ENCODE measurements at regions not wholly inside any gene's neighbourhood (a gene's known extent, or its start where the extent isn't known, plus 50 kb on each side); places are given as distances from the start of the nearest gene placed in this dataset.

DNA sequence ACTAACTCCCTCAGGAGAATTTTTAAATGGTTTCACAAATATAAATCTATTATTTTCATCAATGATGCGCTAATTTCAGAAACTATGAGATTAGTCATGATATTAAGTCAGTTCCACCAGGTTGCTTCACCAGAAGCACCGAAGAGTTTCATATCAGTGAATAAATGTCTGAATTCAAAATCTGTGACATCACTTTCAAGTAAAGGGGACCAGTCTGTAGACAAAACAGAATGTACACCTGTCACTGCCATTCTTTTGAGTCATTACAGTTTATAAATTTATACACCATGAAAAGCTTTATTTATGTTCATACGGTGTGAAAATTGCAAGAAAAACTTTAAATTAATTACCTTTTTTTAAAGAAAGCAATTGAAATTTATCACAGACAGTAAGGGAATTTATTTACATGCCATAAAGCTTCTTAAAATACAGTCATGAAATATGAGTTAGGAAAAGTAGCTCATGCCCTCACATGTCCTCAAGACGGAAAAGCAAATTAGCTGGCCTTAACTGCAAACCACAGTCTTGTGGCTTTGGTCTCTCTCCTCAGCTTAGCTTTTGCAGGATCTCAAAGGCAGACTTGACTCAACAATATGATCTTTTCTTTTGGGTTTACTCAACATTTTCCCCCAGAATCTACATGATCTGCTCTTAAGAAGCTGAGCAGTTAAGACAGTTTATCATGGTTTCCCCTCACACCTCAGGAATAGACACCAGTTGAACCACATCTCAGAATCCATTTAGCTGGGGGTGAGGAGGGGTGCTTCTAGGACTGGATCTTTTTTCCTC, 177.7 kb upstream of the MCHR2 start:
- Histone ChIP-seq H3K9me3 (ENCODE audit: low read length) (no peaks in the 10 kb centered on the region), H3K36me3 (ENCODE audit: insufficient read depth, low read length) (no peaks in the 10 kb centered on the region), H3K9ac (ENCODE audit: low read length) (no peak overlapping the region), H3K9me2 (replicated peaks; ENCODE audit: insufficient read depth, low read length) (no peaks in the 10 kb centered on the region), H3K4me3 (ENCODE audit: low read length) (no peak overlapping the region), H3K79me2 (ENCODE audit: low read length) (no peaks in the 10 kb centered on the region), H3K27me3 (ENCODE audit: low read length) (no peaks in the 10 kb centered on the region), H3K27ac (ENCODE audit: low read length) (no peak overlapping the region), H3K4me2 (ENCODE audit: low read depth, low read length, poor library complexity, severe bottlenecking) (no peak overlapping the region), H2AFZ (ENCODE audit: low read length) (no peak overlapping the region), H3K4me1 (ENCODE audit: low read length) (no peaks in the 10 kb centered on the region), H4K20me1 (ENCODE audit: insufficient read depth, low read depth, low read length) (no peaks in the 10 kb centered on the region)
- no peak for DNase-seq

GRCh38 chr6:100168148-100168547, 174.1 kb upstream of the MCHR2 start:
- no peak for DNase-seq
- Histone ChIP-seq H2AFZ (ENCODE audit: low read length) (no peak overlapping the region), H3K4me1 (ENCODE audit: low read length) (no peaks in the 10 kb centered on the region), H3K27ac (ENCODE audit: low read length) (no peak overlapping the region), H3K4me2 (ENCODE audit: low read depth, low read length, poor library complexity, severe bottlenecking) (no peak overlapping the region), H4K20me1 (ENCODE audit: insufficient read depth, low read depth, low read length) (no peaks in the 10 kb centered on the region), H3K27me3 (ENCODE audit: low read length) (no peaks in the 10 kb centered on the region), H3K9me2 (replicated peaks; ENCODE audit: insufficient read depth, low read length) (no peaks in the 10 kb centered on the region), H3K9me3 (ENCODE audit: low read length) (no peaks in the 10 kb centered on the region), H3K9ac (ENCODE audit: low read length) (no peak overlapping the region), H3K79me2 (ENCODE audit: low read length) (no peaks in the 10 kb centered on the region), H3K36me3 (ENCODE audit: insufficient read depth, low read length) (no peaks in the 10 kb centered on the region), H3K4me3 (ENCODE audit: low read length) (no peak overlapping the region)

DNA sequence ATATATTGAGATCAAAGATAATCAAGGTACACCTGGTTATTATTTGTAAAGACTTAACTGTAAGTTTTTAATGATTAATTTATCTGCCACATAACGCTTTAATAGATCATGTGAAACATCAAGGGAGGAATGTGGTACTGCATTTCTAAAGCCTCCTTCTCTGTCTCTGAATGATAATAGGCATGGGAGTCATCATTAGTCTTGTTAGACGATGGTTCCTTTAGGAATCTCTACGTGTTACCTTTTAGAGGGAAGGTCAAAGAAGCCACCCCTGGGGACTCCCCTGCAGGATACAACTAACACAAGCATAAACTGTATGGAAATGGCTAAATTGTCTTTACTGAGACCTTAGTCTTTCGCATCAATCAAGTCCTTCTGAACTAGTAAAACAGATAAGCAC, 173.6 kb upstream of the MCHR2 start:
- no peak overlapping the region for H3K4me2 ChIP-seq (ENCODE audit: low read depth, low read length, poor library complexity, severe bottlenecking)
- no peak overlapping the region for H3K27ac ChIP-seq (ENCODE audit: low read length)
- no peaks in the 10 kb centered on the region for H3K9me2 ChIP-seq (replicated peaks; ENCODE audit: insufficient read depth, low read length)
- DNase-seq, result no peak
- H4K20me1 ChIP-seq (ENCODE audit: insufficient read depth, low read depth, low read length), result no peaks in the 10 kb centered on the region
- no peak overlapping the region for H3K4me3 ChIP-seq (ENCODE audit: low read length)
- H3K79me2 ChIP-seq (ENCODE audit: low read length), result no peaks in the 10 kb centered on the region
- no peaks in the 10 kb centered on the region for H3K9me3 ChIP-seq (ENCODE audit: low read length)
- H2AFZ ChIP-seq (ENCODE audit: low read length), result no peak overlapping the region
- H3K9ac ChIP-seq (ENCODE audit: low read length), result no peak overlapping the region
- H3K4me1 ChIP-seq (ENCODE audit: low read length), result no peaks in the 10 kb centered on the region
- H3K27me3 ChIP-seq (ENCODE audit: low read length), result no peaks in the 10 kb centered on the region
- H3K36me3 ChIP-seq (ENCODE audit: insufficient read depth, low read length), result no peaks in the 10 kb centered on the region

GRCh38 chr6:100166956-100167355, 172.9 kb upstream of the MCHR2 start:
- Histone ChIP-seq H3K79me2 (ENCODE audit: low read length) (no peaks in the 10 kb centered on the region), H3K4me1 (ENCODE audit: low read length) (no peaks in the 10 kb centered on the region), H3K27ac (ENCODE audit: low read length) (no peak overlapping the region), H3K27me3 (ENCODE audit: low read length) (no peaks in the 10 kb centered on the region), H2AFZ (ENCODE audit: low read length) (no peak overlapping the region), H3K4me3 (ENCODE audit: low read length) (no peak overlapping the region), H3K9me2 (replicated peaks; ENCODE audit: insufficient read depth, low read length) (no peaks in the 10 kb centered on the region), H4K20me1 (ENCODE audit: insufficient read depth, low read depth, low read length) (no peaks in the 10 kb centered on the region), H3K4me2 (ENCODE audit: low read depth, low read length, poor library complexity, severe bottlenecking) (no peak overlapping the region), H3K9ac (ENCODE audit: low read length) (no peak overlapping the region), H3K36me3 (ENCODE audit: insufficient read depth, low read length) (no peaks in the 10 kb centered on the region), H3K9me3 (ENCODE audit: low read length) (no peaks in the 10 kb centered on the region)
- DNase-seq, result no peak

- Histone ChIP-seq H4K20me1 (ENCODE audit: insufficient read depth, low read depth, low read length) (no peaks in the 10 kb centered on the region), H3K27ac (ENCODE audit: low read length) (no peak overlapping the region), H2AFZ (ENCODE audit: low read length) (no peak overlapping the region), H3K9me3 (ENCODE audit: low read length) (no peaks in the 10 kb centered on the region), H3K4me1 (ENCODE audit: low read length) (no peaks in the 10 kb centered on the region), H3K9me2 (replicated peaks; ENCODE audit: insufficient read depth, low read length) (no peaks in the 10 kb centered on the region), H3K79me2 (ENCODE audit: low read length) (no peaks in the 10 kb centered on the region), H3K4me3 (ENCODE audit: low read length) (no peak overlapping the region), H3K9ac (ENCODE audit: low read length) (no peak overlapping the region), H3K4me2 (ENCODE audit: low read depth, low read length, poor library complexity, severe bottlenecking) (no peak overlapping the region), H3K27me3 (ENCODE audit: low read length) (no peaks in the 10 kb centered on the region), H3K36me3 (ENCODE audit: insufficient read depth, low read length) (no peaks in the 10 kb centered on the region)
- DNase-seq, result no peak
Observed at GRCh38 chr6:100165442-100165841, 171.4 kb upstream of the MCHR2 start.

DNA sequence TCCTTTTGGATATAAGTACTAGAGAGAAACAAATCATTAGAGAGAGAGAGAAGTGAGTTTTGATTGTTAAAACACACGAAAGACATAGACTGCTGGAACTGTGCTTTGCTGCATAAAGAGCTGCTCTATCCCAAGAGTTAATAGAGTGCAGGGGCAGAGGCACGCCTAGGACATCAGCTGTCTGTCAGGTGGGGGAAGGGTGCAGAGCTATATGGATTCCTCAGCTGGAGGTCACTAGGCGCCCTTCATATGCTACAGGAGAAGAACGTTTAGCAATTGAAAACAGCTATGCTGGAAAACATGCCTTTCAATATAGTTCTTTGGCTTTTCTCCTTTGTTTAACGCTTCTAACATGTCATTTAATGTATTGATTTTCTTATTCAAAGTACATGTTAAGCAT, 169.0 kb upstream of the MCHR2 start:
- no peak for DNase-seq
- H2AFZ ChIP-seq (ENCODE audit: low read length), result no peak overlapping the region
- no peak overlapping the region for H3K4me3 ChIP-seq (ENCODE audit: low read length)
- H3K79me2 ChIP-seq (ENCODE audit: low read length), result no peaks in the 10 kb centered on the region
- no peak overlapping the region for H3K27ac ChIP-seq (ENCODE audit: low read length)
- no peaks in the 10 kb centered on the region for H3K9me3 ChIP-seq (ENCODE audit: low read length)
- no peak overlapping the region for H3K4me2 ChIP-seq (ENCODE audit: low read depth, low read length, poor library complexity, severe bottlenecking)
- no peak overlapping the region for H3K9ac ChIP-seq (ENCODE audit: low read length)
- H3K36me3 ChIP-seq (ENCODE audit: insufficient read depth, low read length), result no peaks in the 10 kb centered on the region
- no peaks in the 10 kb centered on the region for H3K9me2 ChIP-seq (replicated peaks; ENCODE audit: insufficient read depth, low read length)
- no peaks in the 10 kb centered on the region for H3K4me1 ChIP-seq (ENCODE audit: low read length)
- H3K27me3 ChIP-seq (ENCODE audit: low read length), result no peaks in the 10 kb centered on the region
- H4K20me1 ChIP-seq (ENCODE audit: insufficient read depth, low read depth, low read length), result no peaks in the 10 kb centered on the region

GRCh38 chr6:100161782-100162365, 167.9 kb upstream of the MCHR2 start:
- no peaks in the 10 kb centered on the region for H3K9me3 ChIP-seq (ENCODE audit: low read length)
- H2AFZ ChIP-seq (ENCODE audit: low read length), result no peak overlapping the region
- H3K36me3 ChIP-seq (ENCODE audit: insufficient read depth, low read length), result no peaks in the 10 kb centered on the region
- H3K27me3 ChIP-seq (ENCODE audit: low read length), result no peaks in the 10 kb centered on the region
- no peak overlapping the region for H3K9ac ChIP-seq (ENCODE audit: low read length)
- no peaks in the 10 kb centered on the region for H3K79me2 ChIP-seq (ENCODE audit: low read length)
- H3K4me3 ChIP-seq (ENCODE audit: low read length), result no peak overlapping the region
- no peaks in the 10 kb centered on the region for H4K20me1 ChIP-seq (ENCODE audit: insufficient read depth, low read depth, low read length)
- no peaks in the 10 kb centered on the region for H3K9me2 ChIP-seq (replicated peaks; ENCODE audit: insufficient read depth, low read length)
- H3K4me2 ChIP-seq (ENCODE audit: low read depth, low read length, poor library complexity, severe bottlenecking), result no peak overlapping the region
- DNase-seq, result no peak
- no peak overlapping the region for H3K27ac ChIP-seq (ENCODE audit: low read length)
- H3K4me1 ChIP-seq (ENCODE audit: low read length), result no peaks in the 10 kb centered on the region

DNA sequence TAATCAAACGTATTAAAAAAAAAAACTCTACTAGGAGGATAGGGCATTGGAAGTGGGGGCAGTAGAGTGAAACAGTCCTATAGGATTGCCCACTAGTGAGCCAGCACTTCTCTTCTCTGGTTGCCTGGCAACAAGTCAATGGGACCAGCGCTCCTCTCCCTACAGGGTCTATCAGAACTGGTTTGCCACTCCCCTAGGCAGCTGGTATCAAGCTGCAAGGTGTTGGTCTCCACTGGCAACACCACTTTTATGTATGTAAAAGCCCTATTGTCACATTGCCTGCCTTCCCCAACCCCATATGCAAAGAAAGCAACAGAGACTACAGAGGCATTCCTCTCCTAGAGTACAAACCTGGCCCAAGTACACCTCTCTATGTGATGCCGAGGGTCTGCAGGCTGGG, 166.9 kb upstream of the MCHR2 start:
- no peak for DNase-seq
- Histone ChIP-seq H4K20me1 (ENCODE audit: insufficient read depth, low read depth, low read length) (no peaks in the 10 kb centered on the region), H3K4me3 (ENCODE audit: low read length) (no peak overlapping the region), H3K27me3 (ENCODE audit: low read length) (no peaks in the 10 kb centered on the region), H3K4me1 (ENCODE audit: low read length) (no peaks in the 10 kb centered on the region), H3K36me3 (ENCODE audit: insufficient read depth, low read length) (no peaks in the 10 kb centered on the region), H3K9ac (ENCODE audit: low read length) (no peak overlapping the region), H3K9me2 (replicated peaks; ENCODE audit: insufficient read depth, low read length) (no peaks in the 10 kb centered on the region), H3K9me3 (ENCODE audit: low read length) (no peaks in the 10 kb centered on the region), H2AFZ (ENCODE audit: low read length) (no peak overlapping the region), H3K4me2 (ENCODE audit: low read depth, low read length, poor library complexity, severe bottlenecking) (no peak overlapping the region), H3K79me2 (ENCODE audit: low read length) (no peaks in the 10 kb centered on the region), H3K27ac (ENCODE audit: low read length) (no peak overlapping the region)

Measured in Karpas-422 (cell line).